Gastroesophageal sphincter (tissue), 4 donors: ENCODE measurements at regions not wholly inside any gene's neighbourhood (a gene's known extent, or its start where the extent isn't known, plus 50 kb on each side); places are given as distances from the start of the nearest gene placed in this dataset.
"Not testable (repeated sequence)": the region's sequence is repeated elsewhere in the genome, so short reads cannot be mapped to it uniquely, and the experiment has no call there.

Source experiments
- ATAC-seq: fragments of 150-250 bp; one replicate; pipeline ENCODE4 v1.9.1; 2016; ENCODE audit warnings: mild to moderate bottlenecking, moderate library complexity
- H3K27ac ChIP-seq, 4 donors: fragments of 200-600 bp; sonication (generic) in 3 of 4; 1 replicate in 3 of 4; 2 replicates in 1 of 4; pipeline ENCODE4 v1.5.1; 2016 to 2019
- H3K27me3 ChIP-seq: fragments of 200-600 bp; sonication (generic); one replicate; pipeline ENCODE4 v1.5.1; 2019
- H3K36me3 ChIP-seq, 2 donors: fragments of 200-600 bp; sonication (generic); one replicate each; pipeline ENCODE4 v1.5.1; 2019; ENCODE audit warnings: control low read depth in 1 of 2
- H3K4me1 ChIP-seq, 3 donors: fragments of 200-600 bp; sonication (generic); 1 replicate in 2 of 3; 2 replicates in 1 of 3; pipeline ENCODE4 v1.5.1; 2016 to 2019; ENCODE audit warnings: control low read depth in 2 of 3
- H3K4me3 ChIP-seq, 2 donors: fragments of 200-600 bp; sonication (generic); one replicate each; pipeline ENCODE4 v1.5.1; 2019; ENCODE audit warnings: mild to moderate bottlenecking in 1 of 2, moderate library complexity in 1 of 2
- H3K9me3 ChIP-seq, 3 donors: fragments of 200-600 bp; sonication (generic); one replicate each; pipeline ENCODE4 v1.5.1; 2017 to 2019; ENCODE audit warnings: control low read depth in 2 of 3
- EP300 ChIP-seq: sonication (generic); formaldehyde crosslinking; IDR thresholded peaks from one replicate; pipeline ENCODE4 v1.6.1; 2017; ENCODE audit warnings: antibody characterized with exemption, mild to moderate bottlenecking
- POLR2A ChIP-seq, 2 donors: fragments of 450-650 bp; IDR thresholded peaks; one replicate each; pipeline ENCODE4 v1.6.1; 2017; ENCODE audit warnings: antibody characterized with exemption in 2 of 2, mild to moderate bottlenecking in 2 of 2, moderate library complexity in 1 of 2
- POLR2AphosphoS5 ChIP-seq: sonication (generic); formaldehyde crosslinking; IDR thresholded peaks from one replicate; pipeline ENCODE4 v1.6.1; 2017; ENCODE audit warnings: antibody characterized with exemption
- WGBS, 2 donors: methylation state at CpG; one replicate each; pipeline ENCODE4 v1.1.5; 2018; ENCODE audit warnings: low coverage in 1 of 2; 5-methylcytosine and 5-hydroxymethylcytosine counted together
- TF ChIP-seq, protein P1 (sequence below), 4 experiments: fragments of 200-600 bp in 2 of 4; fragments of 450-650 bp in 2 of 4; sonication (generic) in 1 of 4; IDR thresholded peaks; one replicate each; pipeline ENCODE4 v1.5.1; 2017 to 2019; ENCODE audit warnings: antibody characterized with exemption in 4 of 4, mild to moderate bottlenecking in 2 of 4, moderate library complexity in 2 of 4

DNA sequence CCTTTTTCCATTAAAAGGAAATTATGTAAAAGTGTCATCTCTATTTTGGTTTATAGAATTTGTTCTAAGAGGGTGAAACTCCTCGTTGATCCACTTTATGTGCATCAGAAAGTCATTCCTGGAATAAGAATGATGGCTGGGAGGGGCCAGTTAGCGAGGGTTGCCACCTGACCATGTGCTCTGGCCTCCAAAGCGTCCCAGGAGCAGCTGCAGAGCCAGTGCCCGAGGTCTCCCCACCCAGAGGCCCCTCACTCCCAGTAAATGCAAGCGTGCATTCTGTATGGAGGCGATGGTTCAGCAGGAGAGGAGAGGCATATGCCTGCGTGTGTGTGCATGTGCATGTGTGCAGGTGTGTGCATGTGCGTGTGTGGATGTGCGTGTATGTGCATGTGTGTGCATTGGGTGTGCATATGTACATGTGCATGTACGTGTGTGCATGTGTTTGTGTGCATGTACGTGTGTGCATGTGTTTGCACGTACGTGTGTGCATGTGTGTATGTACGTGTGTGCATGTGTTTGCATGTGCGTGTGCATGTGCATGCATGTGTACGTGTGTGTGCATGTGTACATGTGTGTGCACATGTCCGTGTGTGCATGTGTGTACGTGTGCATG is 345.8 kb downstream of the TEX29 start:
- H3K36me3 ChIP-seq, result no peaks in the 10 kb centered on the region
- peaks cover 0 to 22% (median 0%) of the 10 kb centered on the region in 3 donors for H3K4me1 ChIP-seq
- 85 to 86% methylated on average over 9 to 13 of the region's 18 CpGs for WGBS, 2 donors
- ATAC-seq, result no peak
- H3K9me3 ChIP-seq, result no peaks in the 10 kb centered on the region
- peaks cover 18% of the 10 kb centered on the region for H3K27me3 ChIP-seq
- no peak overlapping the region for H3K4me3 ChIP-seq
- H3K27ac ChIP-seq, result no peak overlapping the region
- TF ChIP-seq EP300, result no peak
- TF ChIP-seq, protein P1, sequence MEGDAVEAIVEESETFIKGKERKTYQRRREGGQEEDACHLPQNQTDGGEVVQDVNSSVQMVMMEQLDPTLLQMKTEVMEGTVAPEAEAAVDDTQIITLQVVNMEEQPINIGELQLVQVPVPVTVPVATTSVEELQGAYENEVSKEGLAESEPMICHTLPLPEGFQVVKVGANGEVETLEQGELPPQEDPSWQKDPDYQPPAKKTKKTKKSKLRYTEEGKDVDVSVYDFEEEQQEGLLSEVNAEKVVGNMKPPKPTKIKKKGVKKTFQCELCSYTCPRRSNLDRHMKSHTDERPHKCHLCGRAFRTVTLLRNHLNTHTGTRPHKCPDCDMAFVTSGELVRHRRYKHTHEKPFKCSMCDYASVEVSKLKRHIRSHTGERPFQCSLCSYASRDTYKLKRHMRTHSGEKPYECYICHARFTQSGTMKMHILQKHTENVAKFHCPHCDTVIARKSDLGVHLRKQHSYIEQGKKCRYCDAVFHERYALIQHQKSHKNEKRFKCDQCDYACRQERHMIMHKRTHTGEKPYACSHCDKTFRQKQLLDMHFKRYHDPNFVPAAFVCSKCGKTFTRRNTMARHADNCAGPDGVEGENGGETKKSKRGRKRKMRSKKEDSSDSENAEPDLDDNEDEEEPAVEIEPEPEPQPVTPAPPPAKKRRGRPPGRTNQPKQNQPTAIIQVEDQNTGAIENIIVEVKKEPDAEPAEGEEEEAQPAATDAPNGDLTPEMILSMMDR (IDR thresholded peaks at IDR 0.05), result no peak
- no peak for TF ChIP-seq POLR2A (IDR thresholded peaks at IDR 0.05)
- TF ChIP-seq POLR2AphosphoS5, result no peak

DNA sequence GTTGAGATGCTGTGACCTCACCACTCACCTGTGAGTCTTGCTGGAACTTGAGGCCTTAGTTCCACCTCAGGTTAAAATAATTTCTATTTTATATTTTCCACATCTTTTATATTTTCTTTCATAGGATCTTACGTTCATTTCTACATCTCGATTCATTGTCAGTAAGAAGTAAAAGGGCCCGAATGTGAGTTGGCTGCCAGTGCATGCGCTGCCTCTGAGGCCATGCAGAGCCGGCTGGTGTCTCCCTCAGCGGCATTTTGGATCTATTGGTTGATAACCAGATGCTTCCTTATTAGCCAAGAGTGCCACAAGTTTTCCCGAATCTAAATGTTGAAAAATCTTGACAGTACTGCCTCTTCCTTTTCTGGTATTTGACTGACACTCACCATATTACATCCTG is 347.3 kb downstream of the TEX29 start:
- Histone ChIP-seq H3K36me3 (no peaks in the 10 kb centered on the region), H3K27ac (no peak overlapping the region), H3K9me3 (no peaks in the 10 kb centered on the region), H3K4me3 (no peak overlapping the region), H3K27me3 (peaks cover 11% of the 10 kb centered on the region), H3K4me1 (peaks cover 0 to 22% (median 0%) of the 10 kb centered on the region in 3 donors)
- TF ChIP-seq EP300, result no peak
- TF ChIP-seq POLR2A (IDR thresholded peaks at IDR 0.05), result no peak
- TF ChIP-seq, protein P1 (IDR thresholded peaks at IDR 0.05), result no peak
- no peak for TF ChIP-seq POLR2AphosphoS5
- ATAC-seq, result no peak
- 89 to 93% methylated on average over 6 to 7 of the region's 7 CpGs for WGBS, 2 donors

DNA sequence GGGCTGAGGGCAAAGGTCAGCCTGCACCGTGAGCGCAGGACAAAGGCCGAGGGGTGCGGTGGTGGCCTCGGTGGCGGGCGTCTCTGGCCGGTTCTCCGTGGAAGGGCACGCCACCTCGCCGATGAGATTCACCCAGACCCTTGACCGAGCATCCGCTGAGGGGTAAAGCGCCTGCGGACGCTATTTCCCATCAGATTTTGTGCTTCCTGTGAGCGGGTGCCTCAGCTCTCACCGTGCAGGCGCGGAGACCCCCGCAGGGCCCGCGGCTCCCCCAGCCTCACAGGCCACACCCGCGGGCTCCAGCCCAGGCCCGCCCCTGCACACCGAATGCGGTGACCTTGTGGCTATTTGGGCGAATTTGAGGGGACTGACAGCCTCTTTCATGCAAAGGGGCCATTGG is 348.0 kb downstream of the TEX29 start:
- TF ChIP-seq, protein P1 (IDR thresholded peaks at IDR 0.05), result no peak
- TF ChIP-seq EP300, result no peak
- TF ChIP-seq POLR2A (IDR thresholded peaks at IDR 0.05), result no peak
- no peak for TF ChIP-seq POLR2AphosphoS5
- 100% methylated on average over 6 of the region's 30 CpGs; no CpG with 5 or more reads in 1 of the 2 donors for WGBS, 2 donors

DNA sequence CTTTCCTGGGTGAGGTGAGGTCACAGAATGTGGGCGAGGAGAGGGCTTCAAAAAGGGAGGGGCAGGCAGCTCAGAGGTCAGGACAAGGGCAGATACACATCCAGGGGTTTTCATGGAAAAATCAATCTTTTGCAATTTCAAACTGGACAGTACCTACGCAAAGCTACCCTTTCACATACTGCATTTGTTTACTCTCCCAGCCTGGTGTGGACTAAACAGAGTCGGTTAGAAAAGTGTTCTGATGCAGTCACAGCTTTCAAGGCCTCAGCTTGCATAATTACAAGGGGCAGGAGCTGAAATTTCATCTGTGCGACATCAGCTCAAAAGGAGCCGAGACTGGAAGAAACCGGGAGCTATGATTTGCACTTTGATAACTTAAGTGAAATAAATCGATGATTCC is 351.8 kb downstream of the TEX29 start:
- H3K4me3 ChIP-seq, H3K36me3 ChIP-seq, H3K4me1 ChIP-seq, ATAC-seq, H3K27me3 ChIP-seq, H3K9me3 ChIP-seq, H3K27ac ChIP-seq: not testable (repeated sequence)
- 86% methylated on average over 2 of the region's 7 CpGs; no CpG with 5 or more reads in 1 of the 2 donors for WGBS, 2 donors

More for the DNA sequence above, 348.0 kb downstream of the TEX29 start:
- no peak overlapping the region for H3K4me3 ChIP-seq
- H3K9me3 ChIP-seq, result no peaks in the 10 kb centered on the region
- H3K36me3 ChIP-seq, result no peaks in the 10 kb centered on the region
- ATAC-seq, result no peak
- H3K4me1 ChIP-seq, result peaks cover 0 to 18% (median 0%) of the 10 kb centered on the region in 3 donors
- peaks cover 11% of the 10 kb centered on the region for H3K27me3 ChIP-seq
- H3K27ac ChIP-seq, result no peak overlapping the region

DNA sequence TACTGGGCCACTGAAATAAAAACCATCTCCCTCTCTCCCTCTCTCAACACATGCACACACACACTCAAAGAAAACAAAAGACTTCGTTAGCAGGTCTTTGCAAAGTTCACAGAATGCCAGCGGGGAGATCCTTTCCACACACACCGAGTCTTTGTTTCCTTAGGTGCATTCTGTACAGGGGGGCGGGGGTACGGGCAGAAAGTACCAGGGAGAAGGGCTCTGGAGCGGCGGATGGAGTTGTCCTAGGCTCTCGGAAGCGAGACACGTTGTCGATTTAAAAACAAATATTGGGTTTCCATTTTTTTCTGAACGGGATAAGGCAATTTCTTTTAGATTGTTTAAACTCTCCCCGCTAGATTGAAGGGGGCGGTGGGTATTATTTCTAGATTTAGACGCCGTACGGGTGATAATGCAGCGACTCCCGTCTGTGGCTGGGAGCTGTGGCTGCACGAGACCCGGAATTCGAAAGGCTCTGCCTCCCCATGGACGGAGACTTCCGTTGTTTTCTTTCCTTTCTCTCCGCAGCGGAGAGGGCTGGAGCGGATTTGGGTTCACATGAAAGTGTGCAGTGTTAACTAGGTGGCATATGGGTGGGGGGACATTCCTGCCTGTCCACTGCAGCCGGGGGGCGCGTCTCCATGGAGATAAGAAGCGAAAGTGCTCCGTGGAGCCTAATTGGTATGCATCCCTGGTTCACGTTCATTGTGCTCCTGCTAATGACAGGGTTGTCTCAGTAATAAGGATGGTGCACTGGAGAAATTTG is 357.9 kb downstream of the TEX29 start:
- H3K4me3 ChIP-seq, H3K4me1 ChIP-seq, H3K36me3 ChIP-seq, ATAC-seq, H3K27ac ChIP-seq, H3K27me3 ChIP-seq, H3K9me3 ChIP-seq: not testable (repeated sequence)
- WGBS, 2 donors, result no CpG with 5 or more reads among the region's 33 CpGs

DNA sequence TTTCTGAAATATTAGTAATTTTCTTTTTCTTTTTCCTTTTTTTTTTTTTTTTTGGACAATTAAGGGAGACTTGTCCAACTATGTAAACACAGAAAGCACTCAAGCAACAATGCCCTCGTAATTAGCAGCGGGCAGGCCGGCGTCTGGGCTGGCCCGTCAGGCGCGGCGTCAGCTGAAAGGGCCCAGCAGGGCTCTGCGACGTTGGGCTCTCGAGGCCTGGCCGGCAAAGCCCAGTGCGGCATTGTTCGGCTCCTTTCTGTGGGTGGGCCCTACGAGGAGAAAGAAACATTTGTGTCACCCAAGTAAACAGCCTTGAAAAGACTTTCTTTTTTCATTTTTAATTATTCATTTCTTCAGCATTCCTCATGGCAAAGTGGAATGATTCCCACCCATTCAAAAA is 359.2 kb downstream of the TEX29 start:
- ATAC-seq, H3K27ac ChIP-seq, H3K4me3 ChIP-seq, H3K27me3 ChIP-seq, H3K9me3 ChIP-seq, H3K36me3 ChIP-seq, H3K4me1 ChIP-seq: not testable (repeated sequence)
- no CpG with 5 or more reads among the region's 15 CpGs for WGBS, 2 donors

DNA sequence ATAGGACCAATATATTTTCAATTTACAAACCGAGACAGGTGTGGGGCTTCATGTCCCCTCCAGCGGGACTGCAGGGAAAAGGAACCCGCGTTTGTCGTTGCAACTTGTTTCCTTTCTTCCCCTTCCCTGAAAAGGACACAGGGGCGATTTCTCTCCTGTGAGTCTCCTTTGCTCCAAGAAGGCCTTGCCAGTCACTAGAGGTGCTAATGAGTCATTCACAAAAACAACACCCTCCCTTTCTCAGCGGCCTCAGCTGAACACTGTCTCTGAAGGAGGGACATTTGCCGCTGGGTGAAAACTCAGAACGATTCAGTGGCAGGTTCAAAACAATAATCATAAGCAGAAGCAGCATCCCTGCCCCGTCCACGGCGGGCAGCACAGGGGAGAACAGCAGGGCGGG is 359.7 kb downstream of the TEX29 start:
- H3K9me3 ChIP-seq, H3K4me1 ChIP-seq, H3K36me3 ChIP-seq, H3K27ac ChIP-seq, H3K27me3 ChIP-seq, ATAC-seq, H3K4me3 ChIP-seq: not testable (repeated sequence)
- no CpG with 5 or more reads among the region's 13 CpGs for WGBS, 2 donors

DNA sequence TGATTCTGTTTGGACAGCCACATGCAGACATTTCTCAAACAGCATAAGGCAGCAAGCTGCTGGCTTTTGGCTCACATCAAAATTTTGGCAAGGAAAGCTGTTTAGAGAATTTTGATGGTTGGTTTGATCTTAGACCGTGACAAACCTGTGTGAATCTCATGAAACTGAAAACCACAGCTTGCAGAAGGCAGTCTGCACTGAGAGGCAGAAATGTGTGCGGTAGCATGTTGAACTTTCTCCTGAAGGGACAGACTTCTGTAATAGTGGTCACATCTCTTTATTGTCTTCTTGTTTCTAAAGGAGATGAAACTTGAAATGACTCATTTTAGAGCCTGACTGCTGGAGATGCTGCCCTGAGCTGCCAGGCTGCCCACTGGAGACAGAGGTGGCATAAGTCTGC is 371.6 kb downstream of the TEX29 start:
- H3K27me3 ChIP-seq, H3K9me3 ChIP-seq, ATAC-seq, H3K4me3 ChIP-seq, H3K27ac ChIP-seq, H3K36me3 ChIP-seq, H3K4me1 ChIP-seq: not testable (repeated sequence)
- WGBS, 2 donors, result no CpG with 5 or more reads among the region's 2 CpGs

DNA sequence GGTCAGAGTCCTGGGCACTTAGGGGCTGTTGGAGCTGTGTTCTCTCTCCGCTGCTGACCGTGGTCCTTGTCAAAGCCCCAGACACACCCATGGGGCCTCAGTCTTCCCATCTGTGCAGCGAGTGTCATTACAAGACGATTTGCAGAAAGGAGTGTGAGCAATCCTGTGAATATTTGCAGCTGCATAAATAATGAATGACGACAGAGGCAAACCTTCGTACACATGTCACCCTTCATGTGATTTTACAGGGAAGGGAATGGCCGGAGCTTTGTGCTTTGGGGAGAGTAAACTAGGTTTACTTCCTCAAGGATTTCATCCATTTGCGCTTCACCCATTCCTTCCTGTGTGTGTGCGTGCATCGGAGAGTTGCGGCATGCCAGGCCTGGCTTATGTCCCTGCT is 370.8 kb upstream of the SOX1 start:
- not testable (repeated sequence) for H3K27me3 ChIP-seq, H3K27ac ChIP-seq, H3K4me1 ChIP-seq, H3K36me3 ChIP-seq, ATAC-seq, H3K9me3 ChIP-seq, H3K4me3 ChIP-seq
- WGBS, 2 donors, result no CpG with 5 or more reads among the region's 11 CpGs

DNA sequence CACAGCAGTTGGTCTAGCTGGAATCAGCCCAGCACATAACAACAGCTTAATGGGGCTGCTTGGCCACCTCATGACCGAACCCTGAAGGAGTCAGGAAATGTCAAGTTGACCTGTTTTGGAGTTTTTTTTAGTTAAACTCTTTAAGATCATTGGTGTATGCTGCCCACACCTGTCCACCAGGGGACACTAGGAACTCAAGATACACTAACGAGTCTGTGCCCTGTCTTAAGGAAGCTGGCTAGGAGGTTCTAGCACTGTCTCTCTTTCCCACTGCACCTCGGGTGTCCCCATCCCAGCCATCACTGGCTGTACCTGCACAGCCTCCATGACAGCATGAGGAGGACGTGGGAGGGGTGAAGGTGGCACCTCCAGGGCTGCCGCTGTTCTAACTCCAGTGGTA is 364.9 kb upstream of the SOX1 start:
- H3K4me3 ChIP-seq, H3K36me3 ChIP-seq, ATAC-seq, H3K4me1 ChIP-seq, H3K27me3 ChIP-seq, H3K9me3 ChIP-seq, H3K27ac ChIP-seq: not testable (repeated sequence)
- no CpG with 5 or more reads among the region's 5 CpGs for WGBS, 2 donors
